HUES48 (cell line): ENCODE measurements at regions not wholly inside any gene's neighbourhood (a gene's known extent, or its start where the extent isn't known, plus 50 kb on each side); places are given as distances from the start of the nearest gene placed in this dataset.
"Not testable (repeated sequence)": the region's sequence is repeated elsewhere in the genome, so short reads cannot be mapped to it uniquely, and the experiment has no call there.

Experiments
- H3K27ac ChIP-seq: one replicate; pipeline ENCODE4 v1.7.0; 2013; ENCODE audit warnings: low read depth, low read length, inconsistent platforms
- H3K27me3 ChIP-seq: 2 replicates; pipeline ENCODE4 v1.6.1; 2013; ENCODE audit warnings: mild to moderate bottlenecking, low read length; ENCODE audit not compliant: control insufficient read depth, insufficient read depth
- H3K36me3 ChIP-seq: 2 replicates; pipeline ENCODE4 v1.6.1; 2013; ENCODE audit warnings: low read length; ENCODE audit not compliant: control insufficient read depth, insufficient read depth
- H3K4me1 ChIP-seq: 2 replicates; pipeline ENCODE4 v1.6.1; 2013; ENCODE audit warnings: mild to moderate bottlenecking, low read length; ENCODE audit not compliant: control insufficient read depth, insufficient read depth
- H3K4me3 ChIP-seq: 2 replicates; pipeline ENCODE4 v1.5.1; 2013; ENCODE audit warnings: mild to moderate bottlenecking, low read depth, low read length
- H3K9ac ChIP-seq: 2 replicates; pipeline ENCODE4 v1.6.1; 2013; ENCODE audit warnings: mild to moderate bottlenecking, low read depth, low read length, moderate library complexity
- H3K9me3 ChIP-seq: 2 replicates; pipeline ENCODE4 v1.6.1; 2013; ENCODE audit warnings: low read length; ENCODE audit not compliant: control insufficient read depth, insufficient read depth

DNA sequence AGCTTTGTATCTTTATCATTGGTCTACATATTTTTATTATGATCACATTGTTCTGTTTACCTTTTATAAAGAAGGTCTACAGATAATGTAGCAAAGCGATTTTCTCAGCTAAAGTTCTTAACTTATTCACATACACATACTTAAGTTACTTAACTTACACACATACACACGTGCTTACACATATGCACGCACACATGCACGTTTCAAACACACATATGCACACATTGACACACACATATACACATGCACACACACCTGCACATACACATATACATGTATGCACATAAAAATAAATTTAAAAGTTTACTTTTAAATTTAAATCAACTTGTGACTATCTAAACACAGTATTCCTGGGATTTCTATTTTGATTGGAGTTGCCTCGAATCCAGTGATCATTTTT lies 1204.5 kb upstream of the SLC39A10 start:
- H3K27me3 ChIP-seq: no peaks in the 10 kb centered on the region
- no peak overlapping the region for H3K4me3 ChIP-seq
- no peak overlapping the region for H3K27ac ChIP-seq
- H3K36me3 ChIP-seq: no peaks in the 10 kb centered on the region
- no peaks in the 10 kb centered on the region for H3K4me1 ChIP-seq
- H3K9me3 ChIP-seq: no peaks in the 10 kb centered on the region
- H3K9ac ChIP-seq: no peak overlapping the region

DNA sequence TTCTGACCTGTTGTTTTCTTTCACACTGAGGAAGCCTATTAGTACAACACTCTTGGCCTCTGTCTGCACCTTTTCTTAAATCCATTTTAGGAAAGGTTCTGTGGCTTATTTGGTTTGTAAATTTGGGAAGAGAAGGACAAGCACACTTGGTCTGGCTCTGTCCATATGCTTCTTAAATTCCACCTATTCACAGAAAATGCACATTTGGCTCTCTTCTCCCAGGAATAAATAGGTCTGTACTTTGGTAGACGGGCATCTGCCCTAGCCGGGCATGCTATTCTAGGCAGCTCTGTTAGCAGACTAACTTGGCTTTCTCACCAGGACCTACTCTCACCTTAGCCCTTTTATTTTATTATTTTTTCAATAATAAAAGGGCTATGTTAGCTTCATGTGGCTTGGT lies 1211.8 kb upstream of the SLC39A10 start:
- Histone ChIP-seq H3K4me3 (no peak overlapping the region), H3K27ac (no peak overlapping the region), H3K27me3 (no peaks in the 10 kb centered on the region), H3K9ac (no peak overlapping the region), H3K36me3 (no peaks in the 10 kb centered on the region), H3K4me1 (no peaks in the 10 kb centered on the region), H3K9me3 (no peaks in the 10 kb centered on the region)

DNA sequence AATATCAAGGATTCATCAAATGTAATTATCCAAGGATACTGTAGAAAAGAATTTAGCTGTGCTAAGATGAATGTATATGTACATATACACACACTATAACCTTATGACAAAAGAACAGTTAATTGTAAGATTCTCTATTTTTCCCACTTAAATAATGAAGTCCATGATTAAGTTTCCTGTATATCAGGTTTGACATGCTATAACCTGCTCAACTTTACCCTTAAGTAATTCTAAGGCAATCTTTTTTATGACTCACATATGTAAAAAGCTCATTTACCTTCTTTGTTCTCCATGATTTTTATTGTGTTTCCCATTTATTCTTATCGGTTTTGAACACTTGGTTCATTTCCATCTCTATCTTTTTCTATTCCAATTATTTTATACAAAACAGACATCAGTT lies 1213.1 kb upstream of the SLC39A10 start:
- Histone ChIP-seq H3K27ac (no peak overlapping the region), H3K4me1 (no peaks in the 10 kb centered on the region), H3K4me3 (no peak overlapping the region), H3K27me3 (no peaks in the 10 kb centered on the region), H3K9ac (no peak overlapping the region), H3K9me3 (no peaks in the 10 kb centered on the region), H3K36me3 (no peaks in the 10 kb centered on the region)

DNA sequence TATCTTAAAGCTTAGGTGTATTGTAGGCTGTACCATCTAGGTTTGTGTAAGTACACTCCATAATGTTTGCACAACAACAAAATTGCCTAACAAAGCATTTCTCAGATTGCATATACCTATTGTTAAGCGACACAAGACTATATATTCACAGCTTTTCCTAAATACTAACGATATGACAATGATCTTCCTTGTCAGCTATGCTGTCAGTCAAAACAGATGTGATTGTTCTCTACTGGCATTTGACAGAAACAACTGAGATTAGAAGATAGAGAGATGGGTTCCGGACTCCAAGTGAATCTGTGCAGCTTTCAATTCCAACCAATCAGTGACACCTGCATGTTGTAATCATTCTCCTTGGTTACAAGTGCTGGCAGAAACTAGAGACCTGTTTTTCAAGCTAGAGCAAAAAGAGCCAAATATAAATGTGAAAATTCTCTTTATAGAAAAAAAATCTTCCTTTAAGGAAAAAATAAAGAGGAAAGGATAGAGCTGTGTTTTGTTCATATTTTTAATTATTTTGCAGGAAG lies 1232.3 kb upstream of the SLC39A10 start:
- no peaks in the 10 kb centered on the region for H3K9me3 ChIP-seq
- H3K27me3 ChIP-seq: no peaks in the 10 kb centered on the region
- H3K36me3 ChIP-seq: no peaks in the 10 kb centered on the region
- H3K4me1 ChIP-seq: no peaks in the 10 kb centered on the region
- no peak overlapping the region for H3K9ac ChIP-seq
- no peak overlapping the region for H3K27ac ChIP-seq
- H3K4me3 ChIP-seq: no peak overlapping the region

DNA sequence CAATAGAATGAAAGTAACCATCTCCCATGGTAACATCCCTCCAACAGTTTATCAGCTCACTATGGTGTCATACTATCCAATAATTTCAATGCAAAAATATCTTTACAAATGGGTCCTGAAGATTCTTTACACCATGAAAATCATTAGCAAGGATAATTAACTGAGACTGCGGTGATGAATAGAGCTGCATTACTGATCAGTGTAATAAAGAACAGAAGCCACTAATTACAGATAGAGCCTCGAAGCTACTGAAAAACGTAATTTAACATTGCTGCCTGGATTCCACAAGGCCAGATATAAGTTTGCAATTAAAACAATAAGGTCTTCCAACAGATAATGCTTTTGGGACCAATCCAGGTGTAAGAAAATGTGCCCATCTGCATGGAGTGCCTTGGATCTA lies 1245.8 kb upstream of the SLC39A10 start:
- Histone ChIP-seq H3K9me3 (no peaks in the 10 kb centered on the region), H3K27me3 (no peaks in the 10 kb centered on the region), H3K9ac (no peak overlapping the region), H3K4me3 (no peak overlapping the region), H3K4me1 (no peaks in the 10 kb centered on the region), H3K27ac (no peak overlapping the region), H3K36me3 (no peaks in the 10 kb centered on the region)

DNA sequence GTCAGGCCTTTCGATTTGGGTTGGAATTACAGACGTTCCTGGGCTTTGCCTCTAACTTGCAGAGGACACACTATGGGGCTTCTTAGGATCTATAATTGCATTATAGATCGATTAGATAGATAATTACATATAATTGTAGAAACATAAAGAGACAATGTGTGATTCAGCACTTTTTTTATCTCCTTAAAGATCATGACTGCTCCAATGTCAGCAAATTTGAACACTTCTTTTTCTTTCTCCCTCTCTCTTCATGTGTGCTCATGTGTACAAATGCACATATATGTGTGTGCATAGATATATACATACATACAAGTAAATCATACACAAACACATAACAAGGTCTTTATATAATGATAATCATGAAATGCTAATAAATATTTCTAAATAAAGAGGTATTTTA lies 1261.2 kb upstream of the SLC39A10 start:
- Histone ChIP-seq H3K4me1 (no peaks in the 10 kb centered on the region), H3K27ac (no peak overlapping the region), H3K9ac (no peak overlapping the region), H3K36me3 (no peaks in the 10 kb centered on the region), H3K9me3 (no peaks in the 10 kb centered on the region), H3K27me3 (no peaks in the 10 kb centered on the region), H3K4me3 (no peak overlapping the region)

DNA sequence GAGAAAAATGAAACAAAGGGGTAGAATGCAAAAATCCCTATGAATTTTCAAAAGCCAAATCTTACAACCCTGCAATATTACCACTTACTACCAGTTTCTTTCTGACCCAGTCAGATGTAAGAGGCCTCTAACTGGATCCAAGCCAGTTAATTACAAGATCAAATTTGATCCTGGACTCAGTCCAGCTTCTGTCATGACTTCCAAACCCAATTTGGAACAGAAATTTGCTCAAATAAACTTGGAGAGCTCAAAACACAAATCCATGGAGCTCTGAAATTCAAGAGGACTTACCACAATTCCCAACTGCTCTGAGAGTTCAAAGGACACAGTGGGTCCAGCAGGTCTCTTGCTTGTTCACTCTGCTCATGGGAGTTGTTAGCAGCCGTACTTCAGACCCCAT lies 1271.7 kb upstream of the SLC39A10 start:
- H3K27me3 ChIP-seq: no peaks in the 10 kb centered on the region
- peaks cover 46% of the 10 kb centered on the region for H3K9me3 ChIP-seq
- no peaks in the 10 kb centered on the region for H3K36me3 ChIP-seq

DNA sequence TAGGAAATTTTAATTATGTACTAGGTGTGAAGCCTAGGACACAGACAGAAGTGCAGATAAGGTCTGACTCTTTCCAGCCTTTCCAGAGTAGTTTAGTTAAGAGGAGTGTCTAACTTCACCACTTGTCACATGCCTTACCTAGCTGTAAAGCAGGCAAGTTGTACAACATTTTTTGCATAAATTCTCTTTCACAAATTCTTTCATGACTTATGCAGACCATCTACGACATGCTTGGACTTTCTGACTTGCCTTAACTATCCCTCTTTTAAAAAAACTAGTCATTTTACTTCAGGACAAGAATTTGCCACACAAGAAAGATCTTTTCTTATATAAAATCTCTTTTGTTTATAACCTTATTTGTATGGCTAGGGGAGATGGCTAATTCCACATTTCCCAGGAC lies 1273.6 kb upstream of the SLC39A10 start:
- Histone ChIP-seq H3K27me3 (no peaks in the 10 kb centered on the region), H3K36me3 (no peaks in the 10 kb centered on the region), H3K9me3 (peaks cover 49% of the 10 kb centered on the region), H3K27ac (no peak overlapping the region), H3K4me3 (no peak overlapping the region), H3K9ac (no peak overlapping the region), H3K4me1 (no peaks in the 10 kb centered on the region)

More for the DNA sequence above, 1271.7 kb upstream of the SLC39A10 start:
- no peak overlapping the region for H3K9ac ChIP-seq
- H3K4me3 ChIP-seq: no peak overlapping the region
- no peak overlapping the region for H3K27ac ChIP-seq
- no peaks in the 10 kb centered on the region for H3K4me1 ChIP-seq

DNA sequence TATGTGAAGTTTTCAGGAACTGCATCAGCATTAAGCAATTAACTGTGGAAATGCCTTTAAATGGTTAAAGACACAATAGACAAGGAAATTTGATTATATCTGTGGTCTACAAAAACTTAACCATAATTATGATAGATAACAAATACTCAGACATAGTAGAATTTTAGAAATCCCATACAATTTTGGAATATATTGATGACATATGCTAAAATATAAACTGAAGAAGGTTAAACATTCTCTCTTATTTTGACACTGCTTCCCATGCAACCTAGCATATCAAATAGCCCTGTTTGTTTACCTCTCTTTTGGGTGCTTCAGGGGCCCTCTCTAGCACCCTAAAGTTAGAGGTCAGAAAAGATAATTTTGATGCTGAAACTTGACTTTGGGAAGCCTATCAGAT lies 1274.8 kb upstream of the SLC39A10 start:
- H3K4me1 ChIP-seq: no peaks in the 10 kb centered on the region
- no peaks in the 10 kb centered on the region for H3K27me3 ChIP-seq
- no peak overlapping the region for H3K27ac ChIP-seq
- no peak overlapping the region for H3K9ac ChIP-seq
- peaks cover 49% of the 10 kb centered on the region for H3K9me3 ChIP-seq
- no peak overlapping the region for H3K4me3 ChIP-seq
- H3K36me3 ChIP-seq: no peaks in the 10 kb centered on the region

DNA sequence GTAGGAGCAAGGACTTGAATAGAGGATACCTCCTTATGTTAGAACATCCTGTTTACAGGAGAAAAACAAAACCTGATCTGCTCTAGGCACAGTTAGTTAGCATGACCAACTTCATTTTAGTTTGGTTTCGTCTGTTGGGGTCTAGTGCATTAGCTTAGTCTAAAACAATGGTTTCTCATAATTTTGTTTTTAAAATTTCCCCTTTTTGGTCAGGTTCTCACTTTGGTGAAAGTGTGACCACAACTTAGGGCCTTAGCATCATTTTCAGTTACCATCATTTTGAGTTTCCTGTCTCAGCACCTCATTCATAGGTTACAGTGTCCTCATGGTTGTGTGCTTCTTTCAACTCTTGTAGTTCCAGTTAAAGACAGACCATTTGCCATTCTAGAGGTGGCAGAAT lies 1277.0 kb upstream of the SLC39A10 start:
- Histone ChIP-seq H3K27ac (no peak overlapping the region), H3K9me3 (peaks cover 42% of the 10 kb centered on the region), H3K4me1 (no peaks in the 10 kb centered on the region), H3K36me3 (no peaks in the 10 kb centered on the region), H3K4me3 (no peak overlapping the region), H3K9ac (no peak overlapping the region), H3K27me3 (no peaks in the 10 kb centered on the region)

DNA sequence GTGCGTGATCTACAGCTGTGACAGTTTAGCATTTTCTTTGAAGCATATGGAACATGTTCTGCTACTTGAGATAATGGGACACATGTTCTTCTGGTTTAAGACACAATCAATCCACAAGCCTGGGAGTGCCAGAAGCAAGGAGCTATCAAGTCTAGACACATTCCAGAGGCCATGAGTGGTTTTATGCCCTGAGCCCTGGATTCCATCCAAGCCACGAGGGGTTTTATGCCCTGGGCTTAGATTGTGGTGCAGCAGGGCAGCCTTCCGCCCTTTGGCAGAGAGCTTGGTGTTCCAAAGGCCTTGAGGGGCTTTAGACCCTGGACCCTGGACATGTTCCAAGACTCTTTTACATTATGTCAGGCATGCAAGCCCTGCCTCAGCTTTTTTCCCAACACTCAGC lies 1289.6 kb upstream of the SLC39A10 start:
- not testable (repeated sequence) for H3K27ac ChIP-seq, H3K27me3 ChIP-seq, H3K9me3 ChIP-seq, H3K4me1 ChIP-seq, H3K9ac ChIP-seq, H3K4me3 ChIP-seq, H3K36me3 ChIP-seq

DNA sequence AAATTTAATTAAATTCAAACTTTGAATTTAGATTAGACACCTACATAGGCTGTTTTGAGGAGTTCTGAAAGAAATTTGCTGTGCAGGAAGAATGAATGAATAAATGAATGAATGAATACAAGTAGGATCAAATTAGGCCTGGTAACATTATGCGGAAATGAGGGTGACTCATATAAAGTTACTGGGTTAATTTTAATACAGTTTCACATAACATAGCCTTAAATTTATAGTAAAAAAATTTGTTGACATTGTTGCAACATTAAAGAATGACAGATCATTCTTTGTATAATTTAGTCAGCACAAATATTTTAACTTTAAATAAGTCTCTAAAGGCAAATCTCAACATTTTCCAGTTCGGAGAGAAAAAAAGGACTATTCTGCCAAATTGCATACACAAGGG lies 1293.1 kb upstream of the SLC39A10 start:
- H3K9me3 ChIP-seq: no peaks in the 10 kb centered on the region; the same call in 1 of the 2 replicates
- no peaks in the 10 kb centered on the region for H3K36me3 ChIP-seq
- H3K9ac ChIP-seq: no peak overlapping the region
- no peak overlapping the region for H3K27ac ChIP-seq
- H3K4me3 ChIP-seq: no peak overlapping the region
- H3K4me1 ChIP-seq: no peaks in the 10 kb centered on the region
- H3K27me3 ChIP-seq: no peaks in the 10 kb centered on the region
